ENCODE measurements at regions not wholly inside any gene's neighbourhood (a gene's known extent, or its start where the extent isn't known, plus 50 kb on each side); places are given as distances from the start of the nearest gene placed in this dataset.

DNA sequence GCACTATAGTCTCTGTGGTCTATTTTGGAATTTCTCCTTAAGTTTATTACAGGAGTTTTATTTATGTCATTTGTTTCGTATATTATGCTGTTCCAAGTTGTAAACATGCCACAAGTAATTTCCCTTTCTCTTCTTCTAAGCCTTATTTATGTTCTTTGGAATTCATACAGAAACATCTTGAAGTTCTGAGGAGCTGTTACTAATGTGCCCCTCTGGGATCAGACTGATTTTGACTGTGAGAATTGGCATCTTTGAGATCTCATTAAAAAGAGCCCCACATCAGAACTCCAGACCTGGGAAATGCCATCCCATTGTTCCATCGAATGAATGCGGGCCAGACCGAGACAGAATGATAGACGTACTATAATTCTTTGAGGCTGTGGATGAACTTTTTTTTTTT, 138.8 kb upstream of the CD180 start:
- CTCF ChIA-PET = no interaction called here
- Histone ChIP-seq H3K4me1 (no peaks in the 10 kb centered on the region), H3K9me3 (peaks cover 9% of the 10 kb centered on the region; the same call in 1 of the 3 replicates), H3K4me3 (no peak overlapping the region), H3K4me2 (no peak overlapping the region), H3K27ac (no peak overlapping the region)
- WGBS (ENCODE audit: missing lambda C conversion rate) = 73% methylated on average over 5 of the region's 5 CpGs
- FAIRE-seq (no peak), DNase-seq (ENCODE audit: low read depth in 1 of 2, low spot score in 1 of 2) (no peak), ATAC-seq (no peak)
- TF ChIP-seq EHF (CRISPR knock-in tag; IDR thresholded peaks at IDR 0.05) (no peak), BHLHE40 (IDR thresholded peaks at IDR 0.05; ENCODE audit: low read depth, low read length) (no peak), NR3C1 (IDR thresholded peaks at IDR 0.05) (no peak), ATOH8 (CRISPR knock-in tag; IDR thresholded peaks at IDR 0.05; ENCODE audit: low read depth) (no peak), ESRRA (IDR thresholded peaks at IDR 0.05; ENCODE audit: borderline replicate concordance, low read length) (no peak), HOXB13 (CRISPR knock-in tag; IDR thresholded peaks at IDR 0.05; ENCODE audit: low read depth) (no peak), RFX5 (IDR thresholded peaks at IDR 0.05) (no peak), PHF8 (IDR thresholded peaks at IDR 0.05; ENCODE audit: borderline replicate concordance, low read depth) (no peak), NPAS2 (CRISPR knock-in tag; IDR thresholded peaks at IDR 0.05; ENCODE audit: borderline replicate concordance) (no peak), ZSCAN20 (CRISPR knock-in tag; IDR thresholded peaks at IDR 0.05) (no peak), POLR2AphosphoS2 (conservative IDR thresholded peaks at IDR 0.05; ENCODE audit: low read length) (no peak), CTCF (IDR thresholded peaks at IDR 0.05) (no peak)
- POLR2A ChIA-PET = no interaction called here

- Histone ChIP-seq H3K4me1 (no peaks in the 10 kb centered on the region), H3K4me3 (no peak overlapping the region), H3K4me2 (no peak overlapping the region), H3K9me3 (peaks cover 13% of the 10 kb centered on the region; the same call in 1 of the 3 replicates), H3K27ac (no peak overlapping the region)
- no peak for TF ChIP-seq CBX2 (IDR thresholded peaks at IDR 0.05; ENCODE audit: borderline replicate concordance, low read depth)
- TF ChIP-seq ATOH8 (CRISPR knock-in tag; IDR thresholded peaks at IDR 0.05; ENCODE audit: low read depth) = no peak
- no peak for TF ChIP-seq RNF2 (IDR thresholded peaks at IDR 0.05; ENCODE audit: borderline replicate concordance, low read depth)
- no peak for TF ChIP-seq HDAC2 (IDR thresholded peaks at IDR 0.05)
- no peak for TF ChIP-seq HOXA7 (CRISPR knock-in tag; IDR thresholded peaks at IDR 0.05)
- TF ChIP-seq EP300 (IDR thresholded peaks at IDR 0.05) = no peak
- TF ChIP-seq USF2 (IDR thresholded peaks at IDR 0.05) = no peak
- no peak for TF ChIP-seq PBX3 (IDR thresholded peaks at IDR 0.05)
- TF ChIP-seq HOXB13 (CRISPR knock-in tag; IDR thresholded peaks at IDR 0.05; ENCODE audit: low read depth) = no peak
- no peak for TF ChIP-seq POLR2AphosphoS2 (conservative IDR thresholded peaks at IDR 0.05; ENCODE audit: low read length)
- no peak for TF ChIP-seq BHLHE40 (IDR thresholded peaks at IDR 0.05; ENCODE audit: low read depth, low read length)
- no peak for TF ChIP-seq CBX8 (IDR thresholded peaks at IDR 0.05)
- no peak for TF ChIP-seq MYC (IDR thresholded peaks at IDR 0.05; ENCODE audit: borderline replicate concordance, low read length)
- no peak for TF ChIP-seq NFE2L2 (conservative IDR thresholded peaks at IDR 0.05; ENCODE audit: low read length)
- TF ChIP-seq HEYL (CRISPR knock-in tag; IDR thresholded peaks at IDR 0.05) = no peak
- TF ChIP-seq SMC3 (IDR thresholded peaks at IDR 0.05) = no peak
- TF ChIP-seq CHD2 (IDR thresholded peaks at IDR 0.05; ENCODE audit: low read length, partially characterized antibody) = no peak
- TF ChIP-seq BCL3 (IDR thresholded peaks at IDR 0.05) = no peak
- TF ChIP-seq FOSL2 (IDR thresholded peaks at IDR 0.05) = no peak
- no peak for TF ChIP-seq FOSL2 (CRISPR knock-in tag; IDR thresholded peaks at IDR 0.05)
- POLR2A ChIA-PET = no interaction called here
- CTCF ChIA-PET = no interaction called here
- ATAC-seq (no peak), FAIRE-seq (no peak), DNase-seq (ENCODE audit: low read depth in 1 of 2, low spot score in 1 of 2) (no peak)
- 4% methylated on average over 1 of the region's 1 CpG for WGBS (ENCODE audit: missing lambda C conversion rate)
These were observed 137.8 kb upstream of the CD180 start for GRCh38 chr5:67334373-67334772.
